ENCODE measurements at regions not wholly inside any gene's neighbourhood (a gene's known extent, or its start where the extent isn't known, plus 50 kb on each side); places are given as distances from the start of the nearest gene placed in this dataset.

GRCh38 chr20:59495894-59496510 lies 108.3 kb upstream of the PHACTR3 start:
- Histone ChIP-seq H2BK120ac (ENCODE audit: low read depth, low read length) (no peak overlapping the region), H2AK5ac (ENCODE audit: low read length) (no peak overlapping the region), H3K4me3 (ENCODE audit: low read length) (no peak overlapping the region), H4K8ac (ENCODE audit: low read depth, low read length) (no peak overlapping the region), H3K4ac (ENCODE audit: low read depth, low read length) (no peak overlapping the region), H3K56ac (ENCODE audit: low read length) (no peak overlapping the region), H3K79me2 (ENCODE audit: control insufficient read depth, insufficient read depth, low read length) (no peaks in the 10 kb centered on the region), H3K23ac (ENCODE audit: low read length) (no peak overlapping the region), H2BK5ac (ENCODE audit: low read length) (no peak overlapping the region), H3K9ac (ENCODE audit: low read length) (no peak overlapping the region), H2BK15ac (replicated peaks; ENCODE audit: low read depth) (no peak overlapping the region), H3K18ac (ENCODE audit: low read length) (no peak overlapping the region), H4K5ac (ENCODE audit: low read length) (no peak overlapping the region), H3K4me1 (ENCODE audit: control insufficient read depth, low read depth, low read length) (no peaks in the 10 kb centered on the region), H3K36me3 (ENCODE audit: control insufficient read depth, insufficient read depth, low read length) (no peaks in the 10 kb centered on the region), H3K27me3 (ENCODE audit: insufficient read depth, low read length, poor library complexity) (no peaks in the 10 kb centered on the region), H3K4me2 (ENCODE audit: low read length) (no peak overlapping the region), H3K27ac (ENCODE audit: low read depth, low read length) (no peak overlapping the region), H3K79me1 (ENCODE audit: low read length) (no peaks in the 10 kb centered on the region)
- DNase-seq, result peak; percentile 76
- no CpG with 5 or more reads among the region's 12 CpGs for WGBS (ENCODE audit: extremely low coverage, insufficient coverage, low lambda C conversion rate)

DNA sequence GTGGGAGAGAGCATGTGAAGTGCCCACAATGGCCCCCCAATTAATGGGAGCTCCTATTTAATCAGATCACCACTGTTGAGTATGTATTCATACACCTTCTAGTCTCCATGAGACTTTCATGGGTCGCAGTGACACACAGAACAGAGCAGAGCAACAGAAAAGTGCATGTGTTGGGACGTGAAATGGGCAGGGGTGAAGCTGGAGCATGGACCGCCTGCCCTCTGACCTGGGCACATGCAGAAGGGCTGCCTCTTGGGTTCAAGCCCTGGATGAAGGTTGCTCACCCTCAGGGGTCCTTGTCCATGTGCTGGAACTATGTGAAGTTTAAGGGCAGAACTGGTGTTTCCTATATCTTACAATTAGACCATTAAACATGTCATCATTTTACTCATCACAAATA lies 106.0 kb upstream of the PHACTR3 start:
- WGBS (ENCODE audit: extremely low coverage, insufficient coverage, low lambda C conversion rate), result no CpG with 5 or more reads among the region's 3 CpGs
- Histone ChIP-seq H3K4me2 (ENCODE audit: low read length) (no peak overlapping the region), H2BK5ac (ENCODE audit: low read length) (no peak overlapping the region), H3K56ac (ENCODE audit: low read length) (no peak overlapping the region), H3K79me1 (ENCODE audit: low read length) (no peaks in the 10 kb centered on the region), H2BK15ac (replicated peaks; ENCODE audit: low read depth) (no peak overlapping the region), H3K27ac (ENCODE audit: low read depth, low read length) (no peak overlapping the region), H2BK120ac (ENCODE audit: low read depth, low read length) (no peak overlapping the region), H3K27me3 (ENCODE audit: insufficient read depth, low read length, poor library complexity) (no peaks in the 10 kb centered on the region), H3K4me3 (ENCODE audit: low read length) (no peak overlapping the region), H4K8ac (ENCODE audit: low read depth, low read length) (no peak overlapping the region), H3K79me2 (ENCODE audit: control insufficient read depth, insufficient read depth, low read length) (no peaks in the 10 kb centered on the region), H3K4me1 (ENCODE audit: control insufficient read depth, low read depth, low read length) (no peaks in the 10 kb centered on the region), H3K18ac (ENCODE audit: low read length) (no peak overlapping the region), H2AK5ac (ENCODE audit: low read length) (no peak overlapping the region), H4K5ac (ENCODE audit: low read length) (no peak overlapping the region), H3K9ac (ENCODE audit: low read length) (no peak overlapping the region), H3K4ac (ENCODE audit: low read depth, low read length) (no peak overlapping the region), H3K23ac (ENCODE audit: low read length) (no peak overlapping the region), H3K36me3 (ENCODE audit: control insufficient read depth, insufficient read depth, low read length) (no peaks in the 10 kb centered on the region)
- no peak for DNase-seq

DNA sequence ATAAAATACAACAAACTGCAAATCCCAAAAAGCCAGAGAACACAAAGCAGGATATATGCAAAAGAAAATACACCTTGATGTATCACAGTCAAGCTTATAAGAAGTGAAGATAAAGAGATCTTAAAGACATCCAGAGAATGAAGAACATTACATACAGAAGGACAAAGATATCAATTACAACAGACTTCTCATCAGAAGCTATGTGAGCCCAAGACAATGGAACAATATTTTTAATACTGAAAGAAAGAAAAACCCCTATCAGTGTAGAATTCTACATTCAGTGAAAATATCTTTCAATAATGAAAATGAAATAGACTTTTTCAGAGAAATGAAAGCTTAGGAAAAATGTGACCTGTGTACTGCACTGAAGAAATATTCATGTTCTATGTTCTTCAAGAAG lies 104.5 kb upstream of the PHACTR3 start:
- Histone ChIP-seq H3K27me3 (ENCODE audit: insufficient read depth, low read length, poor library complexity) (no peaks in the 10 kb centered on the region), H3K4me2 (ENCODE audit: low read length) (no peak overlapping the region), H3K36me3 (ENCODE audit: control insufficient read depth, insufficient read depth, low read length) (no peaks in the 10 kb centered on the region), H3K79me1 (ENCODE audit: low read length) (no peaks in the 10 kb centered on the region), H2BK120ac (ENCODE audit: low read depth, low read length) (no peak overlapping the region), H3K4ac (ENCODE audit: low read depth, low read length) (no peak overlapping the region), H2BK5ac (ENCODE audit: low read length) (no peak overlapping the region), H2BK15ac (replicated peaks; ENCODE audit: low read depth) (no peak overlapping the region), H3K79me2 (ENCODE audit: control insufficient read depth, insufficient read depth, low read length) (no peaks in the 10 kb centered on the region), H3K18ac (ENCODE audit: low read length) (no peak overlapping the region), H3K56ac (ENCODE audit: low read length) (no peak overlapping the region), H3K27ac (ENCODE audit: low read depth, low read length) (no peak overlapping the region), H2AK5ac (ENCODE audit: low read length) (no peak overlapping the region), H4K5ac (ENCODE audit: low read length) (no peak overlapping the region), H3K9ac (ENCODE audit: low read length) (no peak overlapping the region), H4K8ac (ENCODE audit: low read depth, low read length) (no peak overlapping the region), H3K4me3 (ENCODE audit: low read length) (no peak overlapping the region), H3K23ac (ENCODE audit: low read length) (no peak overlapping the region), H3K4me1 (ENCODE audit: control insufficient read depth, low read depth, low read length) (no peaks in the 10 kb centered on the region)
- DNase-seq, result no peak

DNA sequence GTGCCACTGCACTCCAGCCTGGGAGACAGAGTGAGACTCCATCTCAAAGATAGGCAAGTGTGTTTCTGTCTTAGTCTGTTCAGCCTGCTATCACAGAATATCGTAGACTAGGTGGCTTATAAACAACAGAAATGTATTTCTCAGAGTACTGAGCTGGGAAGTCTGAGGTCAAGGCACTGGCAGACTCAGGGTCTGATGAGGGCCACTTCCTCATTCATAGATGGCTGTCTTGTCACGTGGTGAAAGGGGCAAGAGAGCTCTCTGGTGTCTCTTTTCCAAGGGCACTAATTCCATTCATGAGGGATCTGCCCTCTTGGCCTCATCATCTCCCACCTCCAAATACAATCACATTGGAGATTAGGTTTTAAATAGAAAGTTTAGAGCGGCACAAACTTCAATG lies 95.6 kb upstream of the PHACTR3 start:
- H2BK15ac ChIP-seq (replicated peaks; ENCODE audit: low read depth), result no peak overlapping the region
- no peak overlapping the region for H2BK120ac ChIP-seq (ENCODE audit: low read depth, low read length)

GRCh38 chr20:59512651-59513050 lies 91.7 kb upstream of the PHACTR3 start:
- no peak overlapping the region for H2BK15ac ChIP-seq (replicated peaks; ENCODE audit: low read depth)
- no peak overlapping the region for H2BK5ac ChIP-seq (ENCODE audit: low read length)
- no peaks in the 10 kb centered on the region for H3K27me3 ChIP-seq (ENCODE audit: insufficient read depth, low read length, poor library complexity)
- H4K5ac ChIP-seq (ENCODE audit: low read length), result no peak overlapping the region
- H2AK5ac ChIP-seq (ENCODE audit: low read length), result no peak overlapping the region
- no peak overlapping the region for H3K4ac ChIP-seq (ENCODE audit: low read depth, low read length)
- H3K56ac ChIP-seq (ENCODE audit: low read length), result no peak overlapping the region
- H3K18ac ChIP-seq (ENCODE audit: low read length), result no peak overlapping the region
- no peak overlapping the region for H3K27ac ChIP-seq (ENCODE audit: low read depth, low read length)
- H4K8ac ChIP-seq (ENCODE audit: low read depth, low read length), result no peak overlapping the region
- no peak overlapping the region for H3K4me3 ChIP-seq (ENCODE audit: low read length)
- no peak overlapping the region for H3K23ac ChIP-seq (ENCODE audit: low read length)
- no peak overlapping the region for H3K9ac ChIP-seq (ENCODE audit: low read length)
- DNase-seq, result no peak
- H2BK120ac ChIP-seq (ENCODE audit: low read depth, low read length), result no peak overlapping the region
- no peaks in the 10 kb centered on the region for H3K79me1 ChIP-seq (ENCODE audit: low read length)
- no peaks in the 10 kb centered on the region for H3K79me2 ChIP-seq (ENCODE audit: control insufficient read depth, insufficient read depth, low read length)
- WGBS (ENCODE audit: extremely low coverage, insufficient coverage, low lambda C conversion rate), result no CpG with 5 or more reads among the region's 5 CpGs
- no peaks in the 10 kb centered on the region for H3K4me1 ChIP-seq (ENCODE audit: control insufficient read depth, low read depth, low read length)
- H3K36me3 ChIP-seq (ENCODE audit: control insufficient read depth, insufficient read depth, low read length), result no peaks in the 10 kb centered on the region
- H3K4me2 ChIP-seq (ENCODE audit: low read length), result no peak overlapping the region

More for the DNA sequence above, 95.6 kb upstream of the PHACTR3 start:
- H3K4ac ChIP-seq (ENCODE audit: low read depth, low read length), result no peak overlapping the region
- no peaks in the 10 kb centered on the region for H3K4me1 ChIP-seq (ENCODE audit: control insufficient read depth, low read depth, low read length)
- H3K18ac ChIP-seq (ENCODE audit: low read length), result no peak overlapping the region
- H3K56ac ChIP-seq (ENCODE audit: low read length), result no peak overlapping the region
- no peak overlapping the region for H3K23ac ChIP-seq (ENCODE audit: low read length)
- H2AK5ac ChIP-seq (ENCODE audit: low read length), result no peak overlapping the region
- no peak overlapping the region for H3K27ac ChIP-seq (ENCODE audit: low read depth, low read length)
- H3K36me3 ChIP-seq (ENCODE audit: control insufficient read depth, insufficient read depth, low read length), result no peaks in the 10 kb centered on the region
- H4K5ac ChIP-seq (ENCODE audit: low read length), result no peak overlapping the region
- H2BK5ac ChIP-seq (ENCODE audit: low read length), result no peak overlapping the region
- H3K4me2 ChIP-seq (ENCODE audit: low read length), result no peak overlapping the region
- no peak overlapping the region for H3K4me3 ChIP-seq (ENCODE audit: low read length)
- DNase-seq, result no peak
- H3K9ac ChIP-seq (ENCODE audit: low read length), result no peak overlapping the region
- no CpG with 5 or more reads among the region's 3 CpGs for WGBS (ENCODE audit: extremely low coverage, insufficient coverage, low lambda C conversion rate)
- no peaks in the 10 kb centered on the region for H3K79me2 ChIP-seq (ENCODE audit: control insufficient read depth, insufficient read depth, low read length)
- no peaks in the 10 kb centered on the region for H3K27me3 ChIP-seq (ENCODE audit: insufficient read depth, low read length, poor library complexity)
- H4K8ac ChIP-seq (ENCODE audit: low read depth, low read length), result no peak overlapping the region
- H3K79me1 ChIP-seq (ENCODE audit: low read length), result no peaks in the 10 kb centered on the region

- H3K4me1 ChIP-seq (ENCODE audit: control insufficient read depth, low read depth, low read length), result no peaks in the 10 kb centered on the region
- no peak overlapping the region for H2AK5ac ChIP-seq (ENCODE audit: low read length)
- no peak overlapping the region for H3K4ac ChIP-seq (ENCODE audit: low read depth, low read length)
- H3K18ac ChIP-seq (ENCODE audit: low read length), result no peak overlapping the region
- H2BK15ac ChIP-seq (replicated peaks; ENCODE audit: low read depth), result no peak overlapping the region
- no peak for DNase-seq
- no peak overlapping the region for H3K4me2 ChIP-seq (ENCODE audit: low read length)
- H3K23ac ChIP-seq (ENCODE audit: low read length), result no peak overlapping the region
- no peak overlapping the region for H3K56ac ChIP-seq (ENCODE audit: low read length)
- no peak overlapping the region for H3K4me3 ChIP-seq (ENCODE audit: low read length)
- H3K79me1 ChIP-seq (ENCODE audit: low read length), result no peaks in the 10 kb centered on the region
- H3K36me3 ChIP-seq (ENCODE audit: control insufficient read depth, insufficient read depth, low read length), result no peaks in the 10 kb centered on the region
- no peak overlapping the region for H3K27ac ChIP-seq (ENCODE audit: low read depth, low read length)
- WGBS (ENCODE audit: extremely low coverage, insufficient coverage, low lambda C conversion rate), result no CpG with 5 or more reads among the region's 5 CpGs
- H4K5ac ChIP-seq (ENCODE audit: low read length), result no peak overlapping the region
- H3K9ac ChIP-seq (ENCODE audit: low read length), result no peak overlapping the region
- H2BK5ac ChIP-seq (ENCODE audit: low read length), result no peak overlapping the region
- H3K27me3 ChIP-seq (ENCODE audit: insufficient read depth, low read length, poor library complexity), result no peaks in the 10 kb centered on the region
- H4K8ac ChIP-seq (ENCODE audit: low read depth, low read length), result no peak overlapping the region
- no peak overlapping the region for H2BK120ac ChIP-seq (ENCODE audit: low read depth, low read length)
- no peaks in the 10 kb centered on the region for H3K79me2 ChIP-seq (ENCODE audit: control insufficient read depth, insufficient read depth, low read length)
Observed at GRCh38 chr20:59514554-59514953, 89.8 kb upstream of the PHACTR3 start.

All from mesendoderm (in vitro differentiated cells).